CD4-positive, CD25-positive, alpha-beta regulatory T cell (primary cell): ENCODE measurements at regions not wholly inside any gene's neighbourhood (a gene's known extent, or its start where the extent isn't known, plus 50 kb on each side); places are given as distances from the start of the nearest gene placed in this dataset.
"Not testable (repeated sequence)": the region's sequence is repeated elsewhere in the genome, so short reads cannot be mapped to it uniquely, and the experiment has no call there.

ENCODE experiments used
- ATAC-seq, 2 donors: fragments of 150-1000 bp; cut with Tn5 transposase; one replicate each; pipeline ENCODE4 v1.10.0; 2021; ENCODE audit warnings: low read depth in 2 of 2, moderate number of reproducible peaks in 2 of 2, moderate library complexity in 1 of 2
- DNase-seq, 3 donors: peaks; one replicate each; pipeline versions ENCODE4 v3.0.0 to v3.0.0-alpha.2; 2012 to 2022; ENCODE audit warnings: mixed read lengths in 1 of 3
- H3K27ac ChIP-seq: one replicate; pipeline ENCODE4 v1.7.0; 2013; ENCODE audit warnings: mild to moderate bottlenecking, low read length; ENCODE audit not compliant: insufficient read depth, poor library complexity, severe bottlenecking
- H3K27me3 ChIP-seq: one replicate; pipeline ENCODE4 v1.7.0; 2013; ENCODE audit warnings: low read length; ENCODE audit not compliant: control insufficient read depth, insufficient read depth
- H3K36me3 ChIP-seq: one replicate; pipeline ENCODE4 v1.7.0; 2013; ENCODE audit warnings: mild to moderate bottlenecking, low read length, moderate library complexity; ENCODE audit not compliant: control insufficient read depth, insufficient read depth
- H3K4me1 ChIP-seq: 2 replicates; pipeline ENCODE4 v1.7.0; 2013; ENCODE audit warnings: mild to moderate bottlenecking, low read length; ENCODE audit not compliant: insufficient read depth, control insufficient read depth, poor library complexity, severe bottlenecking
- H3K4me3 ChIP-seq: one replicate; pipeline ENCODE4 v1.7.0; 2013; ENCODE audit warnings: low read depth, mild to moderate bottlenecking, low read length, moderate library complexity
- H3K9me3 ChIP-seq, 2 experiments: 1 replicate in 1 of 2; 2 replicates in 1 of 2; pipeline ENCODE4 v1.7.0; 2013; ENCODE audit warnings: low read length in 2 of 2, mild to moderate bottlenecking in 1 of 2, moderate library complexity in 1 of 2; ENCODE audit not compliant: control insufficient read depth in 2 of 2
- H3K27ac Mint-ChIP-seq, 3 donors: one replicate each; pipeline ENCODE4 v1.8.0; 2020 to 2022; ENCODE audit warnings: mild to moderate bottlenecking in 3 of 3, mixed read lengths in 3 of 3, moderate library complexity in 2 of 3
- H3K27me3 Mint-ChIP-seq: one replicate; pipeline ENCODE4 v1.8.0; 2022; ENCODE audit warnings: mild to moderate bottlenecking, mixed read lengths
- H3K36me3 Mint-ChIP-seq: one replicate; pipeline ENCODE4 v1.8.0; 2020; ENCODE audit warnings: mixed read lengths
- H3K4me1 Mint-ChIP-seq, 4 donors: one replicate each; pipeline ENCODE4 v1.8.0; 2020 to 2022; ENCODE audit warnings: mixed read lengths in 4 of 4, mild to moderate bottlenecking in 1 of 4
- H3K4me3 Mint-ChIP-seq, 4 donors: one replicate each; pipeline ENCODE4 v1.8.0; 2020 to 2022; ENCODE audit warnings: mild to moderate bottlenecking in 4 of 4, mixed read lengths in 4 of 4, moderate library complexity in 3 of 4
- H3K9me3 Mint-ChIP-seq, 7 donors: one replicate each; pipeline ENCODE4 v1.8.0; 2020 to 2022; ENCODE audit warnings: mixed read lengths in 7 of 7, mild to moderate bottlenecking in 3 of 7, moderate library complexity in 2 of 7

GRCh38 chr18:976393-977128 is 71.9 kb downstream of the ADCYAP1 start:
- not testable (repeated sequence) for H3K36me3 ChIP-seq, H3K4me1 Mint-ChIP-seq, H3K27me3 Mint-ChIP-seq, H3K4me1 ChIP-seq, H3K9me3 ChIP-seq, DNase-seq, ATAC-seq, H3K4me3 ChIP-seq, H3K27me3 ChIP-seq, H3K27ac ChIP-seq, H3K27ac Mint-ChIP-seq, H3K36me3 Mint-ChIP-seq
- Mint-ChIP-seq H3K4me3 (peak overlapping the region in 2 of 4 donors; percentile 52 to 58), H3K9me3 (peaks cover 0 to 11% (median 6%) of the 10 kb centered on the region in 7 donors)

- not testable (repeated sequence) for ATAC-seq, H3K4me3 ChIP-seq, H3K27ac Mint-ChIP-seq, H3K27me3 Mint-ChIP-seq, H3K4me1 Mint-ChIP-seq, DNase-seq, H3K27ac ChIP-seq, H3K4me3 Mint-ChIP-seq, H3K36me3 ChIP-seq, H3K36me3 Mint-ChIP-seq, H3K9me3 ChIP-seq, H3K4me1 ChIP-seq, H3K27me3 ChIP-seq
- H3K9me3 Mint-ChIP-seq = peaks cover 0 to 11% (median 6%) of the 10 kb centered on the region in 7 donors
Observed at GRCh38 chr18:977327-977726, 72.7 kb downstream of the ADCYAP1 start.

- H3K27ac ChIP-seq, H3K27me3 Mint-ChIP-seq, ATAC-seq, DNase-seq, H3K27ac Mint-ChIP-seq, H3K4me3 ChIP-seq, H3K36me3 Mint-ChIP-seq, H3K4me1 Mint-ChIP-seq, H3K9me3 ChIP-seq, H3K4me1 ChIP-seq, H3K27me3 ChIP-seq, H3K36me3 ChIP-seq, H3K4me3 Mint-ChIP-seq: not testable (repeated sequence)
- H3K9me3 Mint-ChIP-seq = peaks cover 0 to 11% (median 6%) of the 10 kb centered on the region in 7 donors
Observed at GRCh38 chr18:977732-978131, 73.1 kb downstream of the ADCYAP1 start.

- Histone ChIP-seq H3K4me1 (no peaks in the 10 kb centered on the region), H3K9me3 (no peaks in the 10 kb centered on the region), H3K4me3 (no peak overlapping the region), H3K36me3 (no peaks in the 10 kb centered on the region), H3K27me3 (no peaks in the 10 kb centered on the region), H3K27ac (no peak overlapping the region)
- Mint-ChIP-seq H3K4me3 (no peak overlapping the region), H3K27me3 (peaks cover 8% of the 10 kb centered on the region), H3K27ac (no peak overlapping the region), H3K9me3 (peaks cover 0 to 11% (median 5%) of the 10 kb centered on the region in 7 donors), H3K36me3 (peaks cover 4% of the 10 kb centered on the region), H3K4me1 (no peaks in the 10 kb centered on the region)
- ATAC-seq (no peak), DNase-seq (no peak)
Observed at GRCh38 chr18:980586-980985, 75.9 kb downstream of the ADCYAP1 start.

- H3K27ac ChIP-seq = no peak overlapping the region
- H3K4me3 ChIP-seq = no peak overlapping the region
- no peaks in the 10 kb centered on the region for H3K27me3 Mint-ChIP-seq
- H3K27ac Mint-ChIP-seq = no peak overlapping the region
- DNase-seq (no peak), ATAC-seq (no peak)
- H3K9me3 ChIP-seq = no peaks in the 10 kb centered on the region
- no peaks in the 10 kb centered on the region for H3K36me3 ChIP-seq
- H3K27me3 ChIP-seq = no peaks in the 10 kb centered on the region
- no peaks in the 10 kb centered on the region for H3K36me3 Mint-ChIP-seq
- peaks cover 0 to 3% (median 0%) of the 10 kb centered on the region in 7 donors for H3K9me3 Mint-ChIP-seq
- H3K4me1 Mint-ChIP-seq = no peaks in the 10 kb centered on the region
- no peak overlapping the region for H3K4me3 Mint-ChIP-seq
- H3K4me1 ChIP-seq = no peaks in the 10 kb centered on the region
Observed at GRCh38 chr18:984004-984403, 79.3 kb downstream of the ADCYAP1 start.

GRCh38 chr18:985212-985661 is 80.6 kb downstream of the ADCYAP1 start:
- ATAC-seq = no peak
- H3K27me3 ChIP-seq = no peaks in the 10 kb centered on the region
- no peaks in the 10 kb centered on the region for H3K36me3 Mint-ChIP-seq
- no peak for DNase-seq
- no peaks in the 10 kb centered on the region for H3K9me3 Mint-ChIP-seq
- no peak overlapping the region for H3K4me3 Mint-ChIP-seq
- no peak overlapping the region for H3K4me3 ChIP-seq
- no peaks in the 10 kb centered on the region for H3K4me1 ChIP-seq
- H3K27me3 Mint-ChIP-seq = no peaks in the 10 kb centered on the region
- H3K27ac ChIP-seq = no peak overlapping the region
- H3K27ac Mint-ChIP-seq = no peak overlapping the region
- H3K9me3 ChIP-seq = no peaks in the 10 kb centered on the region
- H3K36me3 ChIP-seq = no peaks in the 10 kb centered on the region
- H3K4me1 Mint-ChIP-seq = no peaks in the 10 kb centered on the region

GRCh38 chr18:986051-986450 is 81.4 kb downstream of the ADCYAP1 start:
- no peaks in the 10 kb centered on the region for H3K4me1 Mint-ChIP-seq

GRCh38 chr18:986552-986951 is 81.9 kb downstream of the ADCYAP1 start:
- no peaks in the 10 kb centered on the region for H3K27me3 ChIP-seq
- DNase-seq (no peak), ATAC-seq (no peak)
- no peak overlapping the region for H3K4me3 ChIP-seq
- no peaks in the 10 kb centered on the region for H3K4me1 Mint-ChIP-seq
- H3K27ac Mint-ChIP-seq = no peak overlapping the region
- H3K27ac ChIP-seq = no peak overlapping the region
- H3K4me3 Mint-ChIP-seq = no peak overlapping the region
- H3K36me3 ChIP-seq = no peaks in the 10 kb centered on the region
- H3K27me3 Mint-ChIP-seq = no peaks in the 10 kb centered on the region
- H3K4me1 ChIP-seq = no peaks in the 10 kb centered on the region
- H3K9me3 Mint-ChIP-seq = peaks cover 0 to 5% (median 0%) of the 10 kb centered on the region in 7 donors
- no peaks in the 10 kb centered on the region for H3K9me3 ChIP-seq
- H3K36me3 Mint-ChIP-seq = no peaks in the 10 kb centered on the region

More at GRCh38 chr18:986051-986450, 81.4 kb downstream of the ADCYAP1 start:
- Histone ChIP-seq H3K27ac (no peak overlapping the region), H3K4me3 (no peak overlapping the region), H3K36me3 (no peaks in the 10 kb centered on the region), H3K4me1 (no peaks in the 10 kb centered on the region), H3K27me3 (no peaks in the 10 kb centered on the region), H3K9me3 (no peaks in the 10 kb centered on the region)
- Mint-ChIP-seq H3K4me3 (no peak overlapping the region), H3K9me3 (peaks cover 0 to 5% (median 0%) of the 10 kb centered on the region in 7 donors), H3K36me3 (no peaks in the 10 kb centered on the region), H3K27me3 (no peaks in the 10 kb centered on the region), H3K27ac (no peak overlapping the region)
- no peak for ATAC-seq
- DNase-seq = no peak
